A673 (cell line): ENCODE measurements at regions not wholly inside any gene's neighbourhood (a gene's known extent, or its start where the extent isn't known, plus 50 kb on each side); places are given as distances from the start of the nearest gene placed in this dataset.

Experiments used
- BruUV-seq: library from RNA; stranded (reverse); fragments of 400-500 nt; replicated peaks from 2 replicates; lab custom pipeline; 2021; lab: Mats Ljungman, UMichigan
- CTCF ChIA-PET: fragments of 300-600 bp; sonication (Branson Sonifier 250); formaldehyde crosslinking; loops from one replicate; lab custom pipeline; 2022; ENCODE audit warnings: antibody characterized with exemption; lab: Charles Lee
- POLR2A ChIA-PET: fragments of 300-600 bp; sonication (Branson Sonifier 250); formaldehyde crosslinking; loops from one replicate; lab custom pipeline; 2022; ENCODE audit warnings: antibody characterized with exemption; ENCODE audit not compliant: low non-redundant PET; lab: Charles Lee
- DNase-seq: peaks from one replicate; pipeline ENCODE4 v3.0.0-alpha.2; 2015; ENCODE audit warnings: low spot score
- H3K27ac ChIP-seq: fragments of 200-600 bp; sonication (generic); 2 replicates; pipeline ENCODE4 v1.5.1; 2016; ENCODE audit warnings: mixed run types, low read depth, mild to moderate bottlenecking, mixed read lengths, antibody characterized with exemption, low read length; ENCODE audit not compliant: poor library complexity, severe bottlenecking
- H3K27me3 ChIP-seq: fragments of 200-600 bp; sonication (generic); replicated peaks from 2 replicates; pipeline ENCODE4 v1.6.1; 2017; ENCODE audit warnings: mixed run types, low read depth, mild to moderate bottlenecking, mixed read lengths, antibody characterized with exemption, low read length; ENCODE audit not compliant: insufficient read depth, poor library complexity
- H3K36me3 ChIP-seq: fragments of 200-600 bp; sonication (generic); 2 replicates; pipeline ENCODE4 v1.6.1; 2016; ENCODE audit warnings: mixed run types, mild to moderate bottlenecking, mixed read lengths, antibody characterized with exemption, low read length; ENCODE audit not compliant: insufficient read depth, poor library complexity, severe bottlenecking
- H3K4me1 ChIP-seq: fragments of 200-600 bp; sonication (generic); 2 replicates; pipeline ENCODE4 v1.6.1; 2017; ENCODE audit warnings: mixed run types, mild to moderate bottlenecking, mixed read lengths, antibody characterized with exemption, low read length; ENCODE audit not compliant: insufficient read depth, poor library complexity, severe bottlenecking
- H3K4me3 ChIP-seq: fragments of 200-600 bp; sonication (generic); 2 replicates; pipeline ENCODE4 v1.5.1; 2016; ENCODE audit warnings: low read depth, mixed run types, mild to moderate bottlenecking, mixed read lengths, low read length; ENCODE audit not compliant: poor library complexity, severe bottlenecking
- H3K9me3 ChIP-seq: fragments of 200-600 bp; sonication (generic); 2 replicates; pipeline ENCODE4 v1.6.1; 2016; ENCODE audit warnings: mixed run types, low read depth, mild to moderate bottlenecking, mixed read lengths, antibody characterized with exemption, low read length; ENCODE audit not compliant: poor library complexity, severe bottlenecking
- CTCF ChIP-seq: fragments of 300-800, 200-600 bp; sonication (generic); conservative IDR thresholded peaks from 2 replicates; pipeline ENCODE4 v1.5.1; 2017; ENCODE audit warnings: low read depth, mild to moderate bottlenecking, antibody characterized with exemption, low read length, moderate library complexity, mixed read lengths
- EZH2 ChIP-seq: fragments of 200-600 bp; sonication (generic); IDR thresholded peaks from 2 replicates; pipeline ENCODE4 v1.6.1; 2017; ENCODE audit warnings: borderline replicate concordance, low read depth, mild to moderate bottlenecking, mixed read lengths, antibody characterized with exemption, low read length; ENCODE audit not compliant: poor library complexity, severe bottlenecking
- intact Hi-C: fragments of 100-400 bp; cut with micrococcal nuclease; formaldehyde crosslinking; loops from one replicate; pipeline ENCODE4 v1.10.0; 2022; ENCODE audit not compliant: unreplicated experiment

- H3K27ac ChIP-seq: no peak overlapping the region
- H3K4me3 ChIP-seq: no peak overlapping the region
- intact Hi-C loops: no loop called here
- CTCF ChIA-PET: no interaction called here
- POLR2A ChIA-PET: no interaction called here
- no peaks in the 10 kb centered on the region for H3K4me1 ChIP-seq
- TF ChIP-seq EZH2: no peak
- no peak for TF ChIP-seq CTCF
- peaks cover 10% of the 10 kb centered on the region for H3K27me3 ChIP-seq
- no peaks in the 10 kb centered on the region for H3K9me3 ChIP-seq
- no peaks in the 10 kb centered on the region for H3K36me3 ChIP-seq
- BruUV-seq: no TSS peak
- DNase-seq: no peak
Observed at GRCh38 chr5:152177626-152178349, 227.3 kb downstream of the NMUR2 start.

- no peaks in the 10 kb centered on the region for H3K9me3 ChIP-seq
- no TSS peak for BruUV-seq
- CTCF ChIA-PET: no interaction called here
Observed at GRCh38 chr5:152171888-152172287, 233.2 kb downstream of the NMUR2 start.

GRCh38 chr5:152170350-152170749 is 234.7 kb downstream of the NMUR2 start:
- peak; percentile 7 for DNase-seq
- Histone ChIP-seq H3K27me3 (peaks cover 37% of the 10 kb centered on the region), H3K4me1 (no peaks in the 10 kb centered on the region), H3K36me3 (no peaks in the 10 kb centered on the region), H3K4me3 (no peak overlapping the region), H3K9me3 (no peaks in the 10 kb centered on the region), H3K27ac (no peak overlapping the region)
- no peak for TF ChIP-seq CTCF
- TF ChIP-seq EZH2: no peak
- intact Hi-C loops: no loop called here
- no TSS peak for BruUV-seq
- POLR2A ChIA-PET: no interaction called here
- CTCF ChIA-PET: interaction anchor here (0.5 kb wide), 1 partner anchor 1098 kb away, joined by 3 read pairs; no protein-coding TSS in a partner anchor

More at GRCh38 chr5:152171888-152172287, 233.2 kb downstream of the NMUR2 start:
- POLR2A ChIA-PET: no interaction called here
- Histone ChIP-seq H3K4me1 (no peaks in the 10 kb centered on the region), H3K27me3 (peaks cover 37% of the 10 kb centered on the region), H3K27ac (no peak overlapping the region), H3K36me3 (no peaks in the 10 kb centered on the region), H3K4me3 (no peak overlapping the region)
- intact Hi-C loops: no loop called here
- DNase-seq: no peak
- TF ChIP-seq CTCF: no peak
- no peak for TF ChIP-seq EZH2
